SU-DHL-6 (cell line): ENCODE measurements at regions not wholly inside any gene's neighbourhood (a gene's known extent, or its start where the extent isn't known, plus 50 kb on each side); places are given as distances from the start of the nearest gene placed in this dataset.

Experiments
- H2AFZ ChIP-seq: fragments of 200-600 bp; sonication (generic); 2 replicates; pipeline ENCODE4 v1.6.1; 2014; ENCODE audit warnings: low read depth, mild to moderate bottlenecking, moderate library complexity, mixed read lengths, antibody characterized with exemption, low read length; ENCODE audit not compliant: severe bottlenecking
- H3F3A ChIP-seq: fragments of 200-600 bp; shearing (Covaris generic); 2 replicates; pipeline ENCODE4 v1.6.0; 2016; ENCODE audit warnings: antibody characterized with exemption, mild to moderate bottlenecking; ENCODE audit not compliant: insufficient read depth
- H3K27ac ChIP-seq: fragments of 200-600 bp; sonication (generic); 2 replicates; pipeline ENCODE4 v1.5.1; 2016; ENCODE audit warnings: low read depth, mild to moderate bottlenecking, low read length, moderate library complexity, mixed read lengths
- H3K27me3 ChIP-seq: fragments of 200-600 bp; sonication (generic), shearing (Covaris generic); 2 replicates; pipeline ENCODE4 v1.6.0; 2014; ENCODE audit warnings: mild to moderate bottlenecking, low read length
- H3K36me3 ChIP-seq: fragments of 200-600 bp; sonication (generic); 2 replicates; pipeline ENCODE4 v1.6.1; 2014; ENCODE audit warnings: mild to moderate bottlenecking, low read length, mixed read lengths
- H3K4me2 ChIP-seq: fragments of 300-600, 200-600 bp; shearing (Covaris generic), sonication (generic); 2 replicates; pipeline ENCODE4 v1.6.0; 2014; ENCODE audit warnings: low read length, low read depth, mild to moderate bottlenecking; ENCODE audit not compliant: poor library complexity, severe bottlenecking
- H3K4me3 ChIP-seq: fragments of 200-600 bp; sonication (generic); 2 replicates; pipeline ENCODE4 v1.5.1; 2014; ENCODE audit warnings: antibody characterized with exemption, low read length, mild to moderate bottlenecking, mixed read lengths; ENCODE audit not compliant: insufficient read depth, poor library complexity, severe bottlenecking
- H3K79me2 ChIP-seq: fragments of 200-600 bp; sonication (generic); 2 replicates; pipeline ENCODE4 v1.6.1; 2014; ENCODE audit warnings: mild to moderate bottlenecking, low read length, moderate library complexity; ENCODE audit not compliant: insufficient read depth
- H3K9ac ChIP-seq: fragments of 200-600 bp; sonication (generic); 2 replicates; pipeline ENCODE4 v1.7.0; 2014; ENCODE audit warnings: mild to moderate bottlenecking, low read length
- H3K9me2 ChIP-seq: fragments of 200-600 bp; sonication (generic); replicated peaks from 2 replicates; pipeline ENCODE4 v1.6.1; 2014; ENCODE audit warnings: low read length; ENCODE audit not compliant: insufficient read depth
- H3K9me3 ChIP-seq: fragments of 200-600 bp; sonication (generic); 2 replicates; pipeline ENCODE4 v1.6.1; 2014; ENCODE audit warnings: low read length, mixed read lengths; ENCODE audit not compliant: insufficient read depth
- H4K20me1 ChIP-seq: fragments of 200-600 bp; sonication (generic); 2 replicates; pipeline ENCODE4 v1.6.1; 2014; ENCODE audit warnings: low read depth, mild to moderate bottlenecking, antibody characterized with exemption, low read length, moderate library complexity, mixed read lengths
- EZH2phosphoT487 ChIP-seq: fragments of 200-600 bp; sonication (generic), shearing (Covaris generic); conservative IDR thresholded peaks from 2 replicates; pipeline ENCODE4 v1.6.1; 2018; ENCODE audit warnings: mild to moderate bottlenecking, antibody characterized with exemption, low read length, moderate library complexity, mixed read lengths
- TF ChIP-seq, protein P1 (sequence below): fragments of 200-600 bp; sonication (generic); IDR thresholded peaks from one replicate; pipeline ENCODE4 v1.5.1; 2017; ENCODE audit warnings: antibody characterized with exemption, mild to moderate bottlenecking, low read length, moderate library complexity; ENCODE audit not compliant: insufficient read depth, poor library complexity, severe bottlenecking

DNA sequence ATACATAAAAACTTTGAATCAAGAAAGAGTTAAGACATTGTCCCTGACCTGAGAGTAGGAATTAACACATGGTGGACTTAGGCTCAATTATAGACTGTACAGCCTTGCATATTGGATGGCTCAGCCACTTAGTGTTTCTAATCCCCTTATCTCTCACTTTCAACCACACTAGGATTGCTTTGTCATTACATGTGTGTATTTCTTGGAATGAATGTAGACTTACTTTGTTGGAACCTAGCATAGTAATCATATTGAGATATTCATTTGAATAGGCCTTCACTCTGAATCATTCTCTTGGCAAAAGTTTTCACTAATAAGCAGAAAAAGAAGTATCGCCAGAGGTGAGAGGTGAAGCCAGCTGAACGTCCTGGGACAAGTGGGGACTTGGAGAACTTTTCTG is 1973.9 kb upstream of the FLRT2 start:
- no peak overlapping the region for H3K4me3 ChIP-seq
- no peaks in the 10 kb centered on the region for H3K9me2 ChIP-seq
- H3K36me3 ChIP-seq: no peaks in the 10 kb centered on the region
- no peak overlapping the region for H3K9ac ChIP-seq
- H3K4me2 ChIP-seq: no peak overlapping the region
- no peaks in the 10 kb centered on the region for H3F3A ChIP-seq
- H3K27ac ChIP-seq: no peak overlapping the region
- H2AFZ ChIP-seq: no peak overlapping the region
- no peaks in the 10 kb centered on the region for H3K9me3 ChIP-seq
- no peaks in the 10 kb centered on the region for H4K20me1 ChIP-seq
- TF ChIP-seq, protein P1, sequence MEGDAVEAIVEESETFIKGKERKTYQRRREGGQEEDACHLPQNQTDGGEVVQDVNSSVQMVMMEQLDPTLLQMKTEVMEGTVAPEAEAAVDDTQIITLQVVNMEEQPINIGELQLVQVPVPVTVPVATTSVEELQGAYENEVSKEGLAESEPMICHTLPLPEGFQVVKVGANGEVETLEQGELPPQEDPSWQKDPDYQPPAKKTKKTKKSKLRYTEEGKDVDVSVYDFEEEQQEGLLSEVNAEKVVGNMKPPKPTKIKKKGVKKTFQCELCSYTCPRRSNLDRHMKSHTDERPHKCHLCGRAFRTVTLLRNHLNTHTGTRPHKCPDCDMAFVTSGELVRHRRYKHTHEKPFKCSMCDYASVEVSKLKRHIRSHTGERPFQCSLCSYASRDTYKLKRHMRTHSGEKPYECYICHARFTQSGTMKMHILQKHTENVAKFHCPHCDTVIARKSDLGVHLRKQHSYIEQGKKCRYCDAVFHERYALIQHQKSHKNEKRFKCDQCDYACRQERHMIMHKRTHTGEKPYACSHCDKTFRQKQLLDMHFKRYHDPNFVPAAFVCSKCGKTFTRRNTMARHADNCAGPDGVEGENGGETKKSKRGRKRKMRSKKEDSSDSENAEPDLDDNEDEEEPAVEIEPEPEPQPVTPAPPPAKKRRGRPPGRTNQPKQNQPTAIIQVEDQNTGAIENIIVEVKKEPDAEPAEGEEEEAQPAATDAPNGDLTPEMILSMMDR: no peak
- TF ChIP-seq EZH2phosphoT487: no peak
- H3K79me2 ChIP-seq: no peaks in the 10 kb centered on the region
- no peaks in the 10 kb centered on the region for H3K27me3 ChIP-seq

DNA sequence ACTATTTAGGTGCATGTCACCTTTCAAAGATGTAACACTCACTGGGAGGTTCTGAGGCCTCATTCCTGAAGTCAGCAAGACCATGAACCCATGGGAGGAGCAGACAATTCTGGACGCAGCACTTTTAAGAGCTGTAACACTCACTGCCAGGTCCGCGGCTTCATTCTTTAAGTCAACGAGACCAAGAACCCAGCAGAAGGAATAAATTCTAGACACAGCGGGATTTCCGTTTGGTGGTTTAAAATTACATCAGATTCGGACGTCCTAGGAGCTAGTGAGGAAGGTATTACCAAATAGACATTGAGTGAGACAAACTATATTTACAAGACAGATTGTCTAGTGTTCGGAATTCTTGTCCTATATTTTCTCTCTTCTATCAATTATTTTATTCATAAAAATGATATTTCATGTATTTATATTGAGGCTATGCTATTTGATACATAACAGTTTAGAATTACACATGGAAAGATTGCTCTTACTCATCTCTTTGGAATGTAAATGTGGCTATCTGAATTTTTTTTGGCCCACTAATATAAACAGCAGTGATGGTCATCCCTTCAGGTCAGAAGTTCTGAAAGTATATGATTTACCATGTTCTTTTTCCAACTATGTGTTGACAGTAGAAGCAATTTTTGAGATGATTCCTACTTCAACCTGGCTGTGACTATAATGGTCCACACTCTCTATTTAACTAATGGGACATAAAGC is 1973.0 kb upstream of the FLRT2 start:
- no peaks in the 10 kb centered on the region for H3K9me3 ChIP-seq
- H3F3A ChIP-seq: no peaks in the 10 kb centered on the region
- no peak overlapping the region for H3K27ac ChIP-seq
- H2AFZ ChIP-seq: no peak overlapping the region
- H3K27me3 ChIP-seq: no peaks in the 10 kb centered on the region
- TF ChIP-seq, protein P1: no peak
- no peak for TF ChIP-seq EZH2phosphoT487
- H3K9me2 ChIP-seq: no peaks in the 10 kb centered on the region
- H3K4me2 ChIP-seq: no peak overlapping the region
- H3K79me2 ChIP-seq: no peaks in the 10 kb centered on the region
- no peaks in the 10 kb centered on the region for H3K36me3 ChIP-seq
- no peak overlapping the region for H3K9ac ChIP-seq
- no peak overlapping the region for H3K4me3 ChIP-seq
- H4K20me1 ChIP-seq: no peaks in the 10 kb centered on the region

DNA sequence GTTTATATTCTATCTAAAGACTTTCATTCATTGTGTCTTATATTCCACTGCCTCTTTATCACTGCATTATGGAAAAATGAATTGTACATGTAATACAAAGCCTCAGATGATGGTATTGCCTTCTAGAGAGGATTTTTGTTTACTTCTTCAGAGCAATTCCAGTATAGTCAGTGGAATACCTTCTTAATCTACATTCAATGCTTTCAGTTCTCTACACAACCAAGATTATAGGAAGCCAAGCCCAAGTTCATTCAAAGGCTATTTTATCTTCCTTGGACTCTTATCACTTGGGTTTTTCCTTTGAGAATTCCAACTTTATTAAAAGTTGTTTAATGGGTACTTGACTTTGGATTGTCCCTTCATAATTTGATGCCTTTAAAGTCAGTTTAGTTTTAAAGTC is 1971.0 kb upstream of the FLRT2 start:
- H3K9ac ChIP-seq: no peak overlapping the region
- no peaks in the 10 kb centered on the region for H3K9me3 ChIP-seq
- no peak for TF ChIP-seq EZH2phosphoT487
- TF ChIP-seq, protein P1: no peak
- H4K20me1 ChIP-seq: no peaks in the 10 kb centered on the region
- no peak overlapping the region for H3K4me2 ChIP-seq
- no peaks in the 10 kb centered on the region for H3K9me2 ChIP-seq
- no peaks in the 10 kb centered on the region for H3K79me2 ChIP-seq
- H3F3A ChIP-seq: no peaks in the 10 kb centered on the region
- no peaks in the 10 kb centered on the region for H3K36me3 ChIP-seq
- no peak overlapping the region for H3K27ac ChIP-seq
- no peak overlapping the region for H2AFZ ChIP-seq
- no peaks in the 10 kb centered on the region for H3K27me3 ChIP-seq
- no peak overlapping the region for H3K4me3 ChIP-seq
